Keratinocyte (primary cell): ENCODE measurements at regions not wholly inside any gene's neighbourhood (a gene's known extent, or its start where the extent isn't known, plus 50 kb on each side); places are given as distances from the start of the nearest gene placed in this dataset.

Source experiments
- DNase-seq: peaks from one replicate; pipeline ENCODE4 v3.0.0-alpha.2; 2011; ENCODE audit warnings: low read depth, missing footprints, low spot score
- FAIRE-seq: peaks from 2 replicates; lab custom pipeline; 2011; peaks lifted over from hg19 to GRCh38; lab: Jason Lieb, UNC
- H2AFZ ChIP-seq: 2 replicates; pipeline ENCODE4 v1.6.0; 2012; ENCODE audit warnings: low read length, control low read depth, inconsistent platforms; ENCODE audit not compliant: control insufficient read depth
- H3K27ac ChIP-seq: 2 replicates; pipeline ENCODE4 v1.5.1; 2011; ENCODE audit warnings: low read length; ENCODE audit not compliant: control insufficient read depth, insufficient read depth
- H3K27me3 ChIP-seq: 3 replicates; pipeline ENCODE4 v1.6.0; 2011; ENCODE audit warnings: low read length; ENCODE audit not compliant: control insufficient read depth, insufficient read depth; ENCODE audit errors: extremely low read depth
- H3K36me3 ChIP-seq, 2 experiments: 2 replicates in 1 of 2; 3 replicates in 1 of 2; pipeline ENCODE4 v1.5.1; 2011; ENCODE audit warnings: low read length in 2 of 2, mild to moderate bottlenecking in 1 of 2; ENCODE audit not compliant: control insufficient read depth in 2 of 2, insufficient read depth in 2 of 2; ENCODE audit errors: extremely low read depth in 1 of 2
- H3K4me1 ChIP-seq: 3 replicates; pipeline ENCODE4 v1.5.1; 2011; ENCODE audit warnings: low read length; ENCODE audit not compliant: control insufficient read depth, insufficient read depth; ENCODE audit errors: extremely low read depth
- H3K4me2 ChIP-seq: 3 replicates; pipeline ENCODE4 v1.6.0; 2011; ENCODE audit warnings: low read depth, low read length; ENCODE audit not compliant: control insufficient read depth, insufficient read depth; ENCODE audit errors: extremely low read depth
- H3K4me3 ChIP-seq, 3 experiments: fragments of 200-600 bp in 1 of 3; sonication (generic) in 1 of 3; 2 replicates in 2 of 3; 3 replicates in 1 of 3; pipeline ENCODE4 v1.5.1; 2011 to 2016; ENCODE audit warnings: low read length in 3 of 3, mild to moderate bottlenecking in 3 of 3, control low read depth in 2 of 3, inconsistent platforms in 1 of 3, low read depth in 1 of 3, mixed read lengths in 1 of 3, mixed run types in 1 of 3, moderate library complexity in 1 of 3; ENCODE audit not compliant: control insufficient read depth in 2 of 3, insufficient read depth in 2 of 3; ENCODE audit errors: extremely low read depth in 1 of 3
- H3K79me2 ChIP-seq: 2 replicates; pipeline ENCODE4 v1.6.0; 2012; ENCODE audit warnings: low read length; ENCODE audit not compliant: control insufficient read depth, insufficient read depth
- H3K9ac ChIP-seq: 3 replicates; pipeline ENCODE4 v1.6.0; 2011; ENCODE audit warnings: low read length; ENCODE audit not compliant: control insufficient read depth, insufficient read depth; ENCODE audit errors: extremely low read depth
- H3K9me1 ChIP-seq: 3 replicates; pipeline ENCODE4 v1.6.0; 2011; ENCODE audit warnings: low read length; ENCODE audit not compliant: control insufficient read depth, insufficient read depth; ENCODE audit errors: extremely low read depth
- H3K9me3 ChIP-seq: 2 replicates; pipeline ENCODE4 v1.5.1; 2012; ENCODE audit warnings: low read depth, low read length; ENCODE audit not compliant: control insufficient read depth
- H4K20me1 ChIP-seq: 3 replicates; pipeline ENCODE4 v1.6.0; 2011; ENCODE audit warnings: low read length; ENCODE audit not compliant: control insufficient read depth, insufficient read depth; ENCODE audit errors: extremely low read depth
- EZH2 ChIP-seq: IDR thresholded peaks from one replicate; pipeline ENCODE4 v1.6.1; 2012; ENCODE audit warnings: inconsistent platforms, mild to moderate bottlenecking, low read length, moderate library complexity
- dilution Hi-C: fragments of 300-500 bp; cut with MboI; formaldehyde crosslinking; loops from one replicate; pipeline ENCODE4 v1.7.0; 2020; ENCODE audit warnings: low sequenced_read_pairs; ENCODE audit not compliant: extremely low pct_ligation_motif_present
- TF ChIP-seq, protein P1 (sequence below), 3 experiments: IDR thresholded peaks in 1 of 3; conservative IDR thresholded peaks in 1 of 3; optimal IDR thresholded peaks in 1 of 3; 2 replicates in 2 of 3; 3 replicates in 1 of 3; pipeline versions ENCODE3 to v1.5.1; 2011; ENCODE audit warnings: low read length in 3 of 3, mild to moderate bottlenecking in 3 of 3, moderate library complexity in 2 of 3, control low read depth in 1 of 3, inconsistent platforms in 1 of 3; ENCODE audit not compliant: insufficient read depth in 2 of 3; ENCODE audit errors: extremely low read depth in 1 of 3

DNA sequence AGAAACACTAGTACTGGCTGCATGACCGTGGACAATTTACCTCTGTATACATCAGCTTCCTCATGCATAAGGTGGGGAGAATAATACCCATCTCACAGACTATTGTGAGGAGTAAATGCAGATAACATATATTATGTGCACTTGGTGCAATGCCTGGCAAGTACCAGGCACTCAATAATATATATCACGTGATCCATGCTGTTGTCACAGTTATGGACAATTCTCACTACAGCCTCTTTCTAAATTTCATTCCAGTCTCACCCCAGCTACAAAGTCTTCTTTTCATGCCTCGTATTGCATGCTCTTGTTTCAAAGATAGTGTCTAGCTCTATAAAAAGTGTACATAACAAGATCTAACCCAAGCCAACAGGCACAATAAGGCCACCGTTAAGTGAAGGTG lies 494.3 kb upstream of the ADAMTS9 start:
- TF ChIP-seq, protein P1, sequence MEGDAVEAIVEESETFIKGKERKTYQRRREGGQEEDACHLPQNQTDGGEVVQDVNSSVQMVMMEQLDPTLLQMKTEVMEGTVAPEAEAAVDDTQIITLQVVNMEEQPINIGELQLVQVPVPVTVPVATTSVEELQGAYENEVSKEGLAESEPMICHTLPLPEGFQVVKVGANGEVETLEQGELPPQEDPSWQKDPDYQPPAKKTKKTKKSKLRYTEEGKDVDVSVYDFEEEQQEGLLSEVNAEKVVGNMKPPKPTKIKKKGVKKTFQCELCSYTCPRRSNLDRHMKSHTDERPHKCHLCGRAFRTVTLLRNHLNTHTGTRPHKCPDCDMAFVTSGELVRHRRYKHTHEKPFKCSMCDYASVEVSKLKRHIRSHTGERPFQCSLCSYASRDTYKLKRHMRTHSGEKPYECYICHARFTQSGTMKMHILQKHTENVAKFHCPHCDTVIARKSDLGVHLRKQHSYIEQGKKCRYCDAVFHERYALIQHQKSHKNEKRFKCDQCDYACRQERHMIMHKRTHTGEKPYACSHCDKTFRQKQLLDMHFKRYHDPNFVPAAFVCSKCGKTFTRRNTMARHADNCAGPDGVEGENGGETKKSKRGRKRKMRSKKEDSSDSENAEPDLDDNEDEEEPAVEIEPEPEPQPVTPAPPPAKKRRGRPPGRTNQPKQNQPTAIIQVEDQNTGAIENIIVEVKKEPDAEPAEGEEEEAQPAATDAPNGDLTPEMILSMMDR (optimal IDR thresholded peaks at IDR 0.05 in 1 of 3, IDR thresholded peaks at IDR 0.05 in 1 of 3, conservative IDR thresholded peaks at IDR 0.05 in 1 of 3; ENCODE audit: extremely low read depth in 1 of 3, insufficient read depth in 2 of 3, low read length in 3 of 3) = no peak
- no peak for TF ChIP-seq EZH2
- Histone ChIP-seq H4K20me1 (no peaks in the 10 kb centered on the region), H3K4me2 (no peak overlapping the region), H3K27ac (no peak overlapping the region), H3K4me3 (no peak overlapping the region), H3K9me1 (no peaks in the 10 kb centered on the region), H3K27me3 (no peaks in the 10 kb centered on the region), H3K4me1 (no peaks in the 10 kb centered on the region), H3K36me3 (no peaks in the 10 kb centered on the region), H2AFZ (no peak overlapping the region), H3K9me3 (no peaks in the 10 kb centered on the region), H3K9ac (no peak overlapping the region), H3K79me2 (no peaks in the 10 kb centered on the region)
- no peak for DNase-seq
- dilution Hi-C loops = no loop called here
- no peak for FAIRE-seq

DNA sequence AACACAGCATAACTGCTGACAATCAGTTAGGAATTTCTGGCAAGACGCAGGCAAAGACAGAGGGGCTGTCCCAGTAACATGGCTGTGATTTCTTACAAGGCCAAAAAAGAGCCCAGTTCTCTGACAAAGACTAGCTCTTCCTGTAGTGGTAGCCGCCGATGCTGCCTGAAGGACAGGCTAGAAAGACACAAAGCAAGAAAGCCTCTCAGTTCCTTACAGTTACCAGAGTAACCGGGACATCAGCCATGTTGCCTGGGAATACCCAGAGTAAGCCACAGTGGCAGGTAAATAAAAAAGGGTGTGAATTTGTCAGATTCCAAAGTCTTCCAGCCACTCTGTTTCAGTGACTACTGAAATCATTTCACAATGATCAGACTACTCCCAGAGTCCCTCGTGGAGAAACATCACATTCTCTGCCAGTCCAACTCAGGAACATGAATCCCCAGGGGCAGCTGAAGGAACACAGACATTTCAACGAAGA lies 493.6 kb upstream of the ADAMTS9 start:
- FAIRE-seq (no peak), DNase-seq (no peak)
- H3K36me3 ChIP-seq = no peaks in the 10 kb centered on the region
- TF ChIP-seq EZH2 = no peak
- TF ChIP-seq, protein P1 (optimal IDR thresholded peaks at IDR 0.05 in 1 of 3, IDR thresholded peaks at IDR 0.05 in 1 of 3, conservative IDR thresholded peaks at IDR 0.05 in 1 of 3; ENCODE audit: extremely low read depth in 1 of 3, insufficient read depth in 2 of 3, low read length in 3 of 3) = no peak
- no peaks in the 10 kb centered on the region for H3K79me2 ChIP-seq
- H4K20me1 ChIP-seq = no peaks in the 10 kb centered on the region
- H3K4me3 ChIP-seq = no peak overlapping the region
- H3K27me3 ChIP-seq = no peaks in the 10 kb centered on the region
- H3K9me3 ChIP-seq = no peaks in the 10 kb centered on the region
- H3K27ac ChIP-seq = no peak overlapping the region
- H3K4me2 ChIP-seq = no peak overlapping the region
- H3K9ac ChIP-seq = no peak overlapping the region
- dilution Hi-C loops = no loop called here
- no peaks in the 10 kb centered on the region for H3K9me1 ChIP-seq
- H3K4me1 ChIP-seq = no peaks in the 10 kb centered on the region
- no peak overlapping the region for H2AFZ ChIP-seq
